Activated T-helper 1 cell treated with anti-CD3 and anti-CD28 coated beads, Interleukin-12 subunit alpha, Interleukin-12 subunit beta, Interleukin-2, Interleukin-4 antibody, amounts not matched to agents 30 ng/mL and 10 ng/mL and 1 ng/mL, durations not matched to agents 14 hours and 24 hours and 36 hours (primary cell): ENCODE measurements at regions not wholly inside any gene's neighbourhood (a gene's known extent, or its start where the extent isn't known, plus 50 kb on each side); places are given as distances from the start of the nearest gene placed in this dataset.
"Not testable (repeated sequence)": the region's sequence is repeated elsewhere in the genome, so short reads cannot be mapped to it uniquely, and the experiment has no call there.

Experiments
- DNase-seq: peaks from one replicate; pipeline ENCODE4 v3.0.0; 2021; ENCODE audit warnings: low spot score
- H3K27ac Mint-ChIP-seq: one replicate; pipeline ENCODE4 v1.8.0; 2021; ENCODE audit warnings: mild to moderate bottlenecking, mixed read lengths
- H3K27me3 Mint-ChIP-seq: one replicate; pipeline ENCODE4 v1.8.0; 2022; ENCODE audit warnings: mild to moderate bottlenecking, moderate library complexity, mixed read lengths; ENCODE audit not compliant: insufficient read depth
- H3K36me3 Mint-ChIP-seq: one replicate; pipeline ENCODE4 v1.8.0; 2021; ENCODE audit warnings: low read depth, mixed read lengths
- H3K4me1 Mint-ChIP-seq: one replicate; pipeline ENCODE4 v1.8.0; 2021; ENCODE audit warnings: low read depth, mixed read lengths
- H3K4me3 Mint-ChIP-seq: one replicate; pipeline ENCODE4 v1.8.0; 2021; ENCODE audit warnings: mild to moderate bottlenecking, moderate library complexity, mixed read lengths
- H3K9me3 Mint-ChIP-seq: one replicate; pipeline ENCODE4 v1.8.0; 2021; ENCODE audit warnings: mixed read lengths
- intact Hi-C: fragments of 100-400 bp; cut with micrococcal nuclease; formaldehyde crosslinking; loops from one replicate; pipeline ENCODE4 v1.15.1; 2024

DNA sequence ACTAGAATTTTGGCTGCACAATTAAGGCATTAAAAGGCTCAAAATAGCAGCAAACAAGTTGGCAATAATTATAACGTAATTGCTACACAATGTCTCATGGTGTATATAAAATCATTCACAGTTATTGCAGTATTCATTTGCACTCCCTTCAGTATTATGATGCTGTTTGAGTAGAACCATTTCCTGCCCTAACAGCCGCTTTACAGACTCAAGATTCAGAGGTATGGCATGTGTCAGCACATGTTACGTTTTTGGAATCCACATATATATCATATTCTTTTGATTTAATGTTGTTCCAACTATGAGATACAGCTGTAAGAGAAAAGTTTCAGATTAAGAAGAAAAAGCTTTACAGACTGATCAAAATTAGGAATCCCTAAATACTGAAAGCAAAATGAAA, 56.3 kb upstream of the NCKAP5 start:
- Mint-ChIP-seq H3K36me3 (no peaks in the 10 kb centered on the region), H3K9me3 (peaks cover 3% of the 10 kb centered on the region), H3K27ac (no peak overlapping the region), H3K4me1 (no peaks in the 10 kb centered on the region), H3K27me3 (no peaks in the 10 kb centered on the region), H3K4me3 (no peak overlapping the region)
- intact Hi-C loops: no loop called here
- DNase-seq: no peak

DNA sequence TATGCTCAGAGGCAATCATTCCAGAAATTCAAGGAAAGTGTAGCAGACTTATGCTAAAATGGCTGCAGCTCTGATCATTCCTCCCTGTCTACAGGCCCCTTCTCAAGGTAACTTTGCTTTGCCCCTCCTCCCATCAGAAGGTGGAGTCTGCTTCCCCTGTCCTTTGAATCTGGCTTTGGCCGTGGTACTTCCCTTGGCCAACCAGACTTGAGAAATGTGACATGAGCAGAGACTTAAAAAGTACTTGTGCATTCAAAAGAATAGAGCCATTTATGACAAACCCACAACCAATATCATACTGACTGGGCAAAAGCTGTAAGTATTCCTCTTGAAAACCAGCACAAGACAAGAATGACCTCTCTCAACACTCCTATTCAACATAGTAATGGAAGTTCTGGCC, 59.5 kb upstream of the NCKAP5 start:
- no peak for DNase-seq
- intact Hi-C loops: no loop called here
- H3K9me3 Mint-ChIP-seq: no peaks in the 10 kb centered on the region
- no peak overlapping the region for H3K27ac Mint-ChIP-seq
- no peaks in the 10 kb centered on the region for H3K27me3 Mint-ChIP-seq
- H3K4me3 Mint-ChIP-seq: no peak overlapping the region
- H3K4me1 Mint-ChIP-seq: no peaks in the 10 kb centered on the region
- H3K36me3 Mint-ChIP-seq: no peaks in the 10 kb centered on the region

DNA sequence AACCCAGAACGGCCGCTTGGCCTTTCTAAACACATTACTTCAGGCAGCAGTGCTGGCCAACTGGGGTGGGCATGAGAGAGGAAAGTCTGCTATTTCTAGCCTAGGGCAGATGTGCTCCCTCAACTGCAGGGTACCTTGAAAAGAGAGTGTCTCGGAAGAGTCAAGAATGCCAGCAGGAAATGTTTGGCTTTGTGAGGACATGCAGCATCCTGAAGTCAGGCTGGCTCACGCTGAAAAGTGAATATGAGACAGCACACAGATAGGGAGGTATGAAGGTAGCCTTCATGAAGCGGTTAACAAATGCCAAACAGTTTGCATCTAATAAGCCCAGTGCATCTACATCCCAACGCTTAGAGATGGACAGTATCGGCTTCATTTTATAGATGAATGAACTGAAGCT, 65.0 kb upstream of the NCKAP5 start:
- H3K4me3 Mint-ChIP-seq: no peak overlapping the region
- H3K36me3 Mint-ChIP-seq: no peaks in the 10 kb centered on the region
- H3K27ac Mint-ChIP-seq: no peak overlapping the region
- H3K9me3 Mint-ChIP-seq: no peaks in the 10 kb centered on the region
- intact Hi-C loops: no loop called here
- no peaks in the 10 kb centered on the region for H3K4me1 Mint-ChIP-seq
- no peak for DNase-seq
- H3K27me3 Mint-ChIP-seq: no peaks in the 10 kb centered on the region

- Mint-ChIP-seq H3K27me3 (no peaks in the 10 kb centered on the region), H3K27ac (no peak overlapping the region), H3K4me3 (no peak overlapping the region), H3K9me3 (no peaks in the 10 kb centered on the region), H3K36me3 (no peaks in the 10 kb centered on the region), H3K4me1 (no peaks in the 10 kb centered on the region)
- no peak for DNase-seq
- intact Hi-C loops: no loop called here
These were observed 65.7 kb upstream of the NCKAP5 start for GRCh38 chr2:133633881-133634409.

GRCh38 chr2:133635131-133635530, 66.9 kb upstream of the NCKAP5 start:
- DNase-seq: no peak
- intact Hi-C loops: no loop called here
- Mint-ChIP-seq H3K27ac (no peak overlapping the region), H3K4me1 (no peaks in the 10 kb centered on the region), H3K9me3 (no peaks in the 10 kb centered on the region), H3K36me3 (no peaks in the 10 kb centered on the region), H3K4me3 (no peak overlapping the region), H3K27me3 (no peaks in the 10 kb centered on the region)

GRCh38 chr2:133636287-133636686, 68.0 kb upstream of the NCKAP5 start:
- Mint-ChIP-seq H3K4me3 (no peak overlapping the region), H3K4me1 (no peaks in the 10 kb centered on the region), H3K36me3 (no peaks in the 10 kb centered on the region), H3K27me3 (no peaks in the 10 kb centered on the region), H3K9me3 (no peaks in the 10 kb centered on the region), H3K27ac (no peak overlapping the region)
- intact Hi-C loops: no loop called here
- DNase-seq: no peak

DNA sequence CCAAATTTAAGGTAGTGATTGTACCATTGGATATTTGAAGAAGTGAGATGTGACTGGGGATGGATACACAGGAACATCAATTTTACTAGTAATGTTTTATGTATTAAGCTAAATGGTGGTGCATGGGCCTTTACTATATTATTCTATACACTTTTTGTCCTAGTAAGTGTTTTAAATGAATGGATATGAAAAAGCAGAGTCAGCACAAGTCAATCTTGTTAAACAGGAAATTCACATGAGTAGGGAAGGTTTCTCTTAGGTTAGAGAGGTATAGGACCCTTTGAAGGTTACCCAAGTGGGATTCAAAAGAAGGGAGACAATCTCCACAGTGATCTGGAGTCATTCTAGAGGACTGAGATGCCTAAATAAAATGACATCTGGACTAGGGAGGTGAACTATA, 71.8 kb upstream of the NCKAP5 start:
- H3K36me3 Mint-ChIP-seq: no peaks in the 10 kb centered on the region
- DNase-seq: no peak
- intact Hi-C loops: no loop called here
- H3K4me3 Mint-ChIP-seq: no peak overlapping the region
- H3K27me3 Mint-ChIP-seq: no peaks in the 10 kb centered on the region
- H3K4me1 Mint-ChIP-seq: no peaks in the 10 kb centered on the region
- H3K9me3 Mint-ChIP-seq: no peaks in the 10 kb centered on the region
- no peak overlapping the region for H3K27ac Mint-ChIP-seq

- intact Hi-C loops: no loop called here
- no peak overlapping the region for H3K4me3 Mint-ChIP-seq
- H3K4me1 Mint-ChIP-seq: no peaks in the 10 kb centered on the region
- H3K36me3 Mint-ChIP-seq: no peaks in the 10 kb centered on the region
- no peak for DNase-seq
- H3K27me3 Mint-ChIP-seq: no peaks in the 10 kb centered on the region
- H3K27ac Mint-ChIP-seq: no peak overlapping the region
- no peaks in the 10 kb centered on the region for H3K9me3 Mint-ChIP-seq
These were observed 73.2 kb upstream of the NCKAP5 start for GRCh38 chr2:133641497-133641896.

GRCh38 chr2:133641942-133642725, 73.9 kb upstream of the NCKAP5 start:
- Mint-ChIP-seq H3K27ac (no peak overlapping the region), H3K27me3 (no peaks in the 10 kb centered on the region), H3K9me3 (no peaks in the 10 kb centered on the region), H3K4me3 (no peak overlapping the region), H3K4me1 (no peaks in the 10 kb centered on the region), H3K36me3 (no peaks in the 10 kb centered on the region)
- intact Hi-C loops: no loop called here
- DNase-seq: no peak

DNA sequence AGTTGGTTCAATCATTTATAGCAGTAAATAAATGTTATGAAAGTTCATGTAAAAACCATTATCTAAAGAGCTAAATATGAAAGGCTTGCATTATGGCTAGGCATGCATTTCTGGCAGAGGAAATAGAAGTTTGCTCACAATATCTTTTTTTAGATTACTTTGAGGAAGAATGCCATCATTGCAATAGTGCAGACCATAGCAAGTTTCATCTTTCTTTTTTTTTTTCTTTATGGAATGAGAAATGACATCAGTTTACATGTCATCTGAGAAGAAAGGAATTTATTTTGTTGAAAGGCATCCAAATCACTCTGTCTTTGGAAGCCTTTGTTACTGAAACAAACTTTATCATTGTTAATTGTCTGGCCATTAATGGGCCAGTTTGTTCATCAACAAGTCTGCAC, 74.5 kb upstream of the NCKAP5 start:
- H3K4me1 Mint-ChIP-seq: no peaks in the 10 kb centered on the region
- H3K27me3 Mint-ChIP-seq: no peaks in the 10 kb centered on the region
- H3K27ac Mint-ChIP-seq: no peak overlapping the region
- no peak overlapping the region for H3K4me3 Mint-ChIP-seq
- DNase-seq: no peak
- H3K36me3 Mint-ChIP-seq: no peaks in the 10 kb centered on the region
- no peaks in the 10 kb centered on the region for H3K9me3 Mint-ChIP-seq
- intact Hi-C loops: no loop called here

DNA sequence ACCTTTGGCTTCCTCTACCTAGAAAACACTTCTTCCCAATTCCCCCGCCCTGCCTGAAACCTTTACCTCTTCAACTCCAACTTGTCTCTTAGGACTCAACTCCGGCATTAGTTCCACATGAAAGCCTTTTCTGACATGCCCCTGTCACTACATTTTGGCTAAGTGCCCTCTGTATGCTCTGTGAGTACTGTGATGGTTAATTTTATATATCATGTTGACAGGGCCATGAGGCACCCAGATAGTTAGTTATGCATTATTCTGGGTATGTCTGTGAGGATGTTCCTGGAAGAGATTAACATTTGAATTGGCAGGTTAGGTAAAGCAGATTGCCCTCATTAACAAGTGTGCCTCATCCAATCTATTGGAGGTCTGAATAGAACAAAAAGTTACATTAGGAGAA, 75.6 kb upstream of the NCKAP5 start:
- Mint-ChIP-seq H3K27ac (no peak overlapping the region), H3K36me3 (no peaks in the 10 kb centered on the region), H3K27me3 (no peaks in the 10 kb centered on the region), H3K9me3 (no peaks in the 10 kb centered on the region), H3K4me3 (no peak overlapping the region), H3K4me1 (no peaks in the 10 kb centered on the region)
- no peak for DNase-seq
- intact Hi-C loops: no loop called here

DNA sequence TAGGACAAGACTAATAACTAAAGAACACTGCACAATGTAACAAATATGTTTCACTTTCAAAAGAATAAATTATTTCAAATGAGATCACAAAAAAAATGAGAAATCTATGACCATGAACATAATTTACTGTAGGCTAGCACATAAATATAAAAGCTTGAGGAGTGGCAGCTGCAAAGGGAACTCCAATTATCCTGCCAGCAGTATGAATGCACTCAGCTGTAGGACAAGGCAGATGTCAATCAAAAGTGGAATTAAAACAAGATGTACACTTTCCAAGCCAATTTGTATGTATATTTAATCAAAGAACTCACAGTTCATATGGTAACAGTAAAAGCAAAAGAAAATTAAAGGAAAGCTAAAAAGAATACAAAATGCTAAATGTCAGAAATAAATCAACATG, 76.6 kb upstream of the NCKAP5 start:
- intact Hi-C loops: no loop called here
- H3K9me3 Mint-ChIP-seq: no peaks in the 10 kb centered on the region

DNA sequence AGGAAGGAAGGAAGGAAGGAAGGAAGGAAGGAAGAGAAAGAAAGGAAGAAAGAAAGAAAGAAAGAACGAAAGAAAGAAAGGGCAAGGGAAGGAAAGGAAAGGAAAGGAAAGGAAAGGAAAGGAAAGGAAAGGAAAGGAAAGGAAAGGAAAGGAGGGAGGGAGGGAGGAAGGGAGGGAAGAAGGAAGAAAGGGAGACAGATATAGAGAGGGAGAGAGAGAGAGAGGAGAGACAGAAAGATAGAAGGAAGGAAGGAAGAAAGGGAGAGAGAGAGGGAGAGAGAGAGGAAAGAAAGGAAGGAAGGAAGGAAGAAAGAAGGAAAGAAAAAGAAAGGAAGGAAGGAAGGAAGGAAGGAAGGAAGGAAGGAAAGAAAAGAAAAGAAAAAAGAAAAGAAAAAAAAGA, 79.1 kb upstream of the NCKAP5 start:
- H3K36me3 Mint-ChIP-seq, intact Hi-C loops, DNase-seq, H3K4me1 Mint-ChIP-seq, H3K4me3 Mint-ChIP-seq, H3K27ac Mint-ChIP-seq, H3K27me3 Mint-ChIP-seq, H3K9me3 Mint-ChIP-seq: not testable (repeated sequence)

More for the DNA sequence above, 76.6 kb upstream of the NCKAP5 start:
- Mint-ChIP-seq H3K4me1 (no peaks in the 10 kb centered on the region), H3K27ac (no peak overlapping the region), H3K36me3 (no peaks in the 10 kb centered on the region), H3K4me3 (no peak overlapping the region), H3K27me3 (no peaks in the 10 kb centered on the region)
- DNase-seq: no peak

GRCh38 chr2:133651861-133652260, 83.6 kb upstream of the NCKAP5 start:
- H3K9me3 Mint-ChIP-seq: no peaks in the 10 kb centered on the region
- no peak overlapping the region for H3K27ac Mint-ChIP-seq
- no peaks in the 10 kb centered on the region for H3K36me3 Mint-ChIP-seq
- H3K4me3 Mint-ChIP-seq: no peak overlapping the region
- no peaks in the 10 kb centered on the region for H3K27me3 Mint-ChIP-seq
- no peaks in the 10 kb centered on the region for H3K4me1 Mint-ChIP-seq
- intact Hi-C loops: no loop called here
- DNase-seq: no peak
